Breast epithelium (tissue), 3 donors: ENCODE measurements at regions not wholly inside any gene's neighbourhood (a gene's known extent, or its start where the extent isn't known, plus 50 kb on each side); places are given as distances from the start of the nearest gene placed in this dataset.

Experiments
- POLR2A ChIP-seq: fragments of 450-650 bp; IDR thresholded peaks from one replicate; pipeline ENCODE4 v1.6.1; 2016; ENCODE audit warnings: antibody characterized with exemption, mild to moderate bottlenecking, moderate library complexity
- POLR2AphosphoS5 ChIP-seq, 3 donors: sonication (generic); formaldehyde crosslinking; IDR thresholded peaks; one replicate each; pipeline ENCODE4 v1.6.1; 2017; ENCODE audit warnings: antibody characterized with exemption in 3 of 3
- TF ChIP-seq, protein P1 (sequence below), 3 donors: fragments of 450-650 bp; IDR thresholded peaks; one replicate each; pipeline ENCODE4 v1.5.1; 2016 to 2017; ENCODE audit warnings: antibody characterized with exemption in 3 of 3, mild to moderate bottlenecking in 3 of 3, moderate library complexity in 3 of 3

DNA sequence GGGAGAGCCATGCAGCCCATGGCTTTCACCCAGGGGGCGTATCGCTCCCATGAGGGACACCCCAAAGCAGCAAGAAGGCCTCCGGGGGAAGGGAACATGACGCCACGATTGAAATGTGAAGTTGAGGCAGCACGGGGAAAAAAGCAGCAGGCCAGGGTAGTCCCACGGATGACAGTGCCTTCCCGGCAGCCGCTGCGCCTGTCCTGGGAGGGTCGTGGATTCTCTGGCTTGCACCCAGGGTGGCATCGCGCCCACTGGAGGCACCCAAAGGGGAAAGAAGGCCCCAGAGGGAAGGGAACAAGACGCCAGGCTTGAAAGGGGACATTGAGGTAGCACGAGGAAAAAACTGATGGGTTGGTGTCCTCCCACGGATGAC, 161.6 kb upstream of the ALG10B start:
- TF ChIP-seq, protein P1, sequence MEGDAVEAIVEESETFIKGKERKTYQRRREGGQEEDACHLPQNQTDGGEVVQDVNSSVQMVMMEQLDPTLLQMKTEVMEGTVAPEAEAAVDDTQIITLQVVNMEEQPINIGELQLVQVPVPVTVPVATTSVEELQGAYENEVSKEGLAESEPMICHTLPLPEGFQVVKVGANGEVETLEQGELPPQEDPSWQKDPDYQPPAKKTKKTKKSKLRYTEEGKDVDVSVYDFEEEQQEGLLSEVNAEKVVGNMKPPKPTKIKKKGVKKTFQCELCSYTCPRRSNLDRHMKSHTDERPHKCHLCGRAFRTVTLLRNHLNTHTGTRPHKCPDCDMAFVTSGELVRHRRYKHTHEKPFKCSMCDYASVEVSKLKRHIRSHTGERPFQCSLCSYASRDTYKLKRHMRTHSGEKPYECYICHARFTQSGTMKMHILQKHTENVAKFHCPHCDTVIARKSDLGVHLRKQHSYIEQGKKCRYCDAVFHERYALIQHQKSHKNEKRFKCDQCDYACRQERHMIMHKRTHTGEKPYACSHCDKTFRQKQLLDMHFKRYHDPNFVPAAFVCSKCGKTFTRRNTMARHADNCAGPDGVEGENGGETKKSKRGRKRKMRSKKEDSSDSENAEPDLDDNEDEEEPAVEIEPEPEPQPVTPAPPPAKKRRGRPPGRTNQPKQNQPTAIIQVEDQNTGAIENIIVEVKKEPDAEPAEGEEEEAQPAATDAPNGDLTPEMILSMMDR (IDR thresholded peaks at IDR 0.05) = no peak
- TF ChIP-seq POLR2AphosphoS5 (IDR thresholded peaks at IDR 0.05) (no peak), POLR2A (no peak)
